Stimulated activated CD8-positive, alpha-beta memory T cell treated with anti-CD3 and anti-CD28 coated beads, Interleukin-7, amount 100 ng/mL, for 1 hour (primary cell): ENCODE measurements at regions not wholly inside any gene's neighbourhood (a gene's known extent, or its start where the extent isn't known, plus 50 kb on each side); places are given as distances from the start of the nearest gene placed in this dataset.
"Not testable (repeated sequence)": the region's sequence is repeated elsewhere in the genome, so short reads cannot be mapped to it uniquely, and the experiment has no call there.

Experiments used
- DNase-seq, 2 donors: peaks; one replicate each; pipeline ENCODE4 v3.0.0-alpha.2; 2020; ENCODE audit warnings: low read depth in 2 of 2

GRCh38 chr6:4354181-4354580, 218.8 kb upstream of the ECI2 start:
- no peak for DNase-seq

GRCh38 chr6:4352731-4353130, 217.4 kb upstream of the ECI2 start:
- DNase-seq = no peak

GRCh38 chr6:4352322-4352669, 216.9 kb upstream of the ECI2 start:
- DNase-seq = no peak

GRCh38 chr6:4351520-4352321, 216.3 kb upstream of the ECI2 start:
- DNase-seq = no peak

GRCh38 chr6:4350567-4351519, 215.5 kb upstream of the ECI2 start:
- no peak for DNase-seq

GRCh38 chr6:4349931-4350330, 214.6 kb upstream of the ECI2 start:
- no peak for DNase-seq

GRCh38 chr6:4349323-4349722, 213.9 kb upstream of the ECI2 start:
- DNase-seq = no peak

- DNase-seq = no peak
These were observed 213.2 kb upstream of the ECI2 start for GRCh38 chr6:4348462-4349112.

- no peak for DNase-seq
These were observed 212.5 kb upstream of the ECI2 start for GRCh38 chr6:4347877-4348276.

GRCh38 chr6:4346659-4347333, 211.4 kb upstream of the ECI2 start:
- no peak for DNase-seq

- no peak for DNase-seq
These were observed 210.2 kb upstream of the ECI2 start for GRCh38 chr6:4345543-4345942.

- DNase-seq = no peak
These were observed 209.0 kb upstream of the ECI2 start for GRCh38 chr6:4344317-4344899.

- no peak for DNase-seq
These were observed 207.2 kb upstream of the ECI2 start for GRCh38 chr6:4342407-4343137.

GRCh38 chr6:4341078-4341797, 205.9 kb upstream of the ECI2 start:
- no peak for DNase-seq

- no peak for DNase-seq
These were observed 205.2 kb upstream of the ECI2 start for GRCh38 chr6:4340544-4340943.

GRCh38 chr6:4338884-4339283, 203.5 kb upstream of the ECI2 start:
- DNase-seq = no peak

GRCh38 chr6:4336778-4337442, 201.5 kb upstream of the ECI2 start:
- DNase-seq = no peak

GRCh38 chr6:4336084-4336483, 200.7 kb upstream of the ECI2 start:
- DNase-seq = no peak

- DNase-seq = not testable (repeated sequence)
These were observed 198.9 kb upstream of the ECI2 start for GRCh38 chr6:4334158-4334740.
